ENCODE measurements at regions not wholly inside any gene's neighbourhood (a gene's known extent, or its start where the extent isn't known, plus 50 kb on each side); places are given as distances from the start of the nearest gene placed in this dataset.

DNA sequence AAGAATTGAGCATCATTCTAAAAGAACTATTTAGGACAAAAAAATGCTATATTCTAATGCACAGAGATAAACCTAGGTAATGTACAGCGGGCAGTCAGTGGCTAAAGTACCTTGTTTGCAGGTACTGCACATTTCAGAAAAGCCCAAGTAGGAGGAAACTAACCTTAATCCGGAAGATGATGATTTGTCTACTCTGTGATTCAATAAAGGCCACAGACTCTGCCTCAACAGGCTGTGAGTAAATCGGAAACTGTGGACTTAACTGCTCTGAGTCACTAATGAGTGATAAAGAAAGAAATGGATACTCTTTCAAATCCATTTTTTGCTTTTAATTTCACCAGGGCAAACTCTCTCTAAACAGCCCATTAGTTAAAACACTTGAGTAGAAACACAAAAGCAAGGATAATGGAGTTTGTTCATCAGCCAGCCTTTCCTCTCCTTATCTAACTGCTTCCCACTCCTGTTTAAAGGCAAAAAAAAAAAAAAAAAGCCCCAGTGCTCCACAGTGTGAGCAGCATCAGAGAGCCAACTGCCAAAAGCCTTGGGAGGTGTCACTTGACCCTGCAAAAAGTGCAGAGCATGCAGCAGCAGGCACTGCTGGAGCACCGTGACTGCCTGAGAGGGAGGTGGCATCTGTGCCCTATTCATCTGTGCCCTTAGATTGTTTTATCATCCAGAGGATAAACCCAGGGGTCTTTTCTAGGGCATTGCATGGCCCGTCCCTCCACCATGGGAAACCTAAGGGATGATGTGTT lies 187.7 kb downstream of the SATB1 start:
- FAIRE-seq (peak; percentile 29), DNase-seq (ENCODE audit: low read depth) (peak; percentile 81)
- H3K4me3 ChIP-seq (ENCODE audit: insufficient read depth, low read depth, low read length) = no peak overlapping the region
- H2AFZ ChIP-seq (ENCODE audit: low read depth, low read length) = no peak overlapping the region
- no peaks in the 10 kb centered on the region for H3K9me3 ChIP-seq (ENCODE audit: insufficient read depth, low read depth, low read length)
- no peaks in the 10 kb centered on the region for H3K36me3 ChIP-seq (ENCODE audit: insufficient read depth, low read length)
- H3K27me3 ChIP-seq (ENCODE audit: insufficient read depth, low read length) = peaks cover 2% of the 10 kb centered on the region
- no peaks in the 10 kb centered on the region for H3K79me2 ChIP-seq (ENCODE audit: insufficient read depth, low read length)
- H3K4me3 Mint-ChIP-seq (ENCODE audit: unreplicated experiment) = no peak overlapping the region
- no peak overlapping the region for H3K27ac Mint-ChIP-seq (ENCODE audit: unreplicated experiment)
- H3K27me3 Mint-ChIP-seq (ENCODE audit: low read depth, unreplicated experiment) = peaks cover 4% of the 10 kb centered on the region
- H3K4me1 ChIP-seq (ENCODE audit: insufficient read depth, low read length) = peaks cover 24% of the 10 kb centered on the region
- no peaks in the 10 kb centered on the region for H3K36me3 Mint-ChIP-seq (ENCODE audit: low read depth, unreplicated experiment)
- H3K4me2 ChIP-seq (ENCODE audit: low read length) = peak overlapping the region; percentile 66
- no peak overlapping the region for H3K9ac ChIP-seq (ENCODE audit: low read length)
- H3K9me3 Mint-ChIP-seq (ENCODE audit: unreplicated experiment) = no peaks in the 10 kb centered on the region
- H3K4me1 Mint-ChIP-seq (ENCODE audit: low read depth, unreplicated experiment) = peaks cover 5% of the 10 kb centered on the region
- H3K27ac ChIP-seq (ENCODE audit: low read depth, low read length) = no peak overlapping the region
- H4K20me1 ChIP-seq (ENCODE audit: insufficient read depth, low read length) = no peaks in the 10 kb centered on the region
- TF ChIP-seq, protein P1, sequence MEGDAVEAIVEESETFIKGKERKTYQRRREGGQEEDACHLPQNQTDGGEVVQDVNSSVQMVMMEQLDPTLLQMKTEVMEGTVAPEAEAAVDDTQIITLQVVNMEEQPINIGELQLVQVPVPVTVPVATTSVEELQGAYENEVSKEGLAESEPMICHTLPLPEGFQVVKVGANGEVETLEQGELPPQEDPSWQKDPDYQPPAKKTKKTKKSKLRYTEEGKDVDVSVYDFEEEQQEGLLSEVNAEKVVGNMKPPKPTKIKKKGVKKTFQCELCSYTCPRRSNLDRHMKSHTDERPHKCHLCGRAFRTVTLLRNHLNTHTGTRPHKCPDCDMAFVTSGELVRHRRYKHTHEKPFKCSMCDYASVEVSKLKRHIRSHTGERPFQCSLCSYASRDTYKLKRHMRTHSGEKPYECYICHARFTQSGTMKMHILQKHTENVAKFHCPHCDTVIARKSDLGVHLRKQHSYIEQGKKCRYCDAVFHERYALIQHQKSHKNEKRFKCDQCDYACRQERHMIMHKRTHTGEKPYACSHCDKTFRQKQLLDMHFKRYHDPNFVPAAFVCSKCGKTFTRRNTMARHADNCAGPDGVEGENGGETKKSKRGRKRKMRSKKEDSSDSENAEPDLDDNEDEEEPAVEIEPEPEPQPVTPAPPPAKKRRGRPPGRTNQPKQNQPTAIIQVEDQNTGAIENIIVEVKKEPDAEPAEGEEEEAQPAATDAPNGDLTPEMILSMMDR (IDR thresholded peaks at IDR 0.05; ENCODE audit: insufficient read depth, low read depth, low read length) = no peak

DNA sequence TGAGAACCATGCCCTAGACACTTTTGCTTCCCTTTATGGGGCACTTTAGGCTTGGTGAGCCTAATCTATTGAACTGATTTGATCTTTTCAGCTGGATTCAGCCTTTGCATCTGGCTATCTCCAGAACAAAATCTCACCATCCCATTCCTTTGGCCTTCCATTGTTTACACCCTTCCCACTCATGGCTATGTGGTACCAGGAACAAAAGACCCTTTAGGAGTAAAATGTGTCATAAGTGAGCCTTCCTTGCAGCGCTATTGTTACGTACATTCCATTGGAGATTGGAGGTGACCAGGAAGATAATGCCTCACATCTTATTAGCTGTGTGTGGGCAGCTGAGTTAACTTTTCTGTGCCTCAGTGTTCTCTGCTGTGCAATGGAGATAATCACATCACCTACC lies 188.4 kb downstream of the SATB1 start:
- Histone ChIP-seq H3K27ac (ENCODE audit: low read depth, low read length) (no peak overlapping the region), H3K9me3 (ENCODE audit: insufficient read depth, low read depth, low read length) (no peaks in the 10 kb centered on the region), H3K27me3 (ENCODE audit: insufficient read depth, low read length) (peaks cover 2% of the 10 kb centered on the region), H3K9ac (ENCODE audit: low read length) (no peak overlapping the region), H3K79me2 (ENCODE audit: insufficient read depth, low read length) (no peaks in the 10 kb centered on the region), H3K4me1 (ENCODE audit: insufficient read depth, low read length) (peaks cover 24% of the 10 kb centered on the region), H3K4me2 (ENCODE audit: low read length) (peak overlapping the region; percentile 66), H3K4me3 (ENCODE audit: insufficient read depth, low read depth, low read length) (no peak overlapping the region), H2AFZ (ENCODE audit: low read depth, low read length) (peak overlapping the region; percentile 38), H4K20me1 (ENCODE audit: insufficient read depth, low read length) (no peaks in the 10 kb centered on the region), H3K36me3 (ENCODE audit: insufficient read depth, low read length) (no peaks in the 10 kb centered on the region)
- Mint-ChIP-seq H3K27me3 (ENCODE audit: low read depth, unreplicated experiment) (peaks cover 4% of the 10 kb centered on the region), H3K4me3 (ENCODE audit: unreplicated experiment) (no peak overlapping the region), H3K9me3 (ENCODE audit: unreplicated experiment) (no peaks in the 10 kb centered on the region), H3K4me1 (ENCODE audit: low read depth, unreplicated experiment) (peaks cover 5% of the 10 kb centered on the region), H3K27ac (ENCODE audit: unreplicated experiment) (no peak overlapping the region), H3K36me3 (ENCODE audit: low read depth, unreplicated experiment) (no peaks in the 10 kb centered on the region)
- DNase-seq (ENCODE audit: low read depth) (no peak), FAIRE-seq (no peak)
- TF ChIP-seq, protein P1 (IDR thresholded peaks at IDR 0.05; ENCODE audit: insufficient read depth, low read depth, low read length) = no peak
- TF ChIP-seq EZH2 (IDR thresholded peaks at IDR 0.05; ENCODE audit: insufficient read depth, low read length) = no peak

DNA sequence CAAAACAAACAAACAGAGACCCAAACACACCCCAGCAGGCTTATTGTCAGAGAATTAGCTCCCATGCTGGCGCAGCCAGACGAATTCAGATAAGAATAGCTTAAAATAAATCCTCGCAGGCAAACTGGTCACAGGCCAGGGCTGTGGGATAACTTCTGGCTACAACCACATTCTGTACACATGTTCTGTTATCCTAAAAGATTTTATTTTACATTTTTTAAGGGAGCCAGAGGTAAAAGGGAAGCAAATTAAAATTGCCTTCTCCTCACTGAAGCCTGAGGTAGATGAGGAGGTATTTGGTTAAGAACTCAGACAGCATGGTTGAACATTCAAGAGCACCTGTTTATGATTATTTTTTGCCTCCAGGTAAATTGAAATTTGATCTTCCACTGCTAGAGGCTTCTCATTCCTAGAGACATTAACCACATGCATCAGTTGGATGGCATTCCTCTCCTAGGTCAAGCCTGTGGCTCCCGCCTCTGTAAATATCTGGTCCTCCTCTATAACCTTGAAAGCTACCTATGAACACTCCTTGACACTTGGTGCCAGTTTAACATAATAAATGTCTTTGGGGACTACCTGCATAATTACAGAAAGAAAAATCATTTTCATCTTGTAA lies 190.3 kb downstream of the SATB1 start:
- TF ChIP-seq, protein P1 (IDR thresholded peaks at IDR 0.05; ENCODE audit: insufficient read depth, low read depth, low read length) = no peak
- TF ChIP-seq EZH2 (IDR thresholded peaks at IDR 0.05; ENCODE audit: insufficient read depth, low read length) = no peak
- Histone ChIP-seq H3K9ac (ENCODE audit: low read length) (no peak overlapping the region), H3K79me2 (ENCODE audit: insufficient read depth, low read length) (no peaks in the 10 kb centered on the region), H3K4me1 (ENCODE audit: insufficient read depth, low read length) (peaks cover 24% of the 10 kb centered on the region), H2AFZ (ENCODE audit: low read depth, low read length) (no peak overlapping the region), H3K27me3 (ENCODE audit: insufficient read depth, low read length) (peaks cover 2% of the 10 kb centered on the region), H3K4me3 (ENCODE audit: insufficient read depth, low read depth, low read length) (no peak overlapping the region), H3K9me3 (ENCODE audit: insufficient read depth, low read depth, low read length) (no peaks in the 10 kb centered on the region), H4K20me1 (ENCODE audit: insufficient read depth, low read length) (no peaks in the 10 kb centered on the region), H3K4me2 (ENCODE audit: low read length) (peak overlapping the region; percentile 5), H3K36me3 (ENCODE audit: insufficient read depth, low read length) (no peaks in the 10 kb centered on the region), H3K27ac (ENCODE audit: low read depth, low read length) (no peak overlapping the region)
- Mint-ChIP-seq H3K9me3 (ENCODE audit: unreplicated experiment) (no peaks in the 10 kb centered on the region), H3K36me3 (ENCODE audit: low read depth, unreplicated experiment) (no peaks in the 10 kb centered on the region), H3K27me3 (ENCODE audit: low read depth, unreplicated experiment) (peaks cover 4% of the 10 kb centered on the region), H3K27ac (ENCODE audit: unreplicated experiment) (no peak overlapping the region), H3K4me1 (ENCODE audit: low read depth, unreplicated experiment) (peaks cover 5% of the 10 kb centered on the region), H3K4me3 (ENCODE audit: unreplicated experiment) (no peak overlapping the region)
- no peak for FAIRE-seq
- peak; percentile 31 for DNase-seq (ENCODE audit: low read depth)

All from astrocyte (in vitro differentiated cells and primary cell).